IMR-90 (cell line): ENCODE measurements at regions not wholly inside any gene's neighbourhood (a gene's known extent, or its start where the extent isn't known, plus 50 kb on each side); places are given as distances from the start of the nearest gene placed in this dataset.

Source experiments
- ATAC-seq: fragments of 200-7000 bp; cut with Tn5 transposase; 2 replicates; pipeline ENCODE4 v1.9.1; 2020; ENCODE audit warnings: low read depth, mild to moderate bottlenecking, moderate library complexity
- BruUV-seq: library from RNA; stranded (reverse); fragments of 400-500 nt; replicated peaks from 2 replicates; lab custom pipeline; 2021; lab: Mats Ljungman, UMichigan
- CTCF ChIA-PET: fragments of 300-600 bp; formaldehyde crosslinking; extraction: SDS; loops from one replicate; lab custom pipeline; 2021; ENCODE audit warnings: antibody characterized with exemption; lab: Yijun Ruan, JAX
- POLR2A ChIA-PET: fragments of 300-600 bp; sonication (Branson Sonifier 250); formaldehyde crosslinking; loops from one replicate; lab custom pipeline; 2022; ENCODE audit warnings: antibody characterized with exemption; ENCODE audit not compliant: unreplicated experiment; lab: Charles Lee
- DNase-seq: peaks from one replicate; pipeline ENCODE4 v3.0.0; 2013
- H2AFZ ChIP-seq: replicated peaks from 2 replicates; pipeline ENCODE3; 2013; ENCODE audit warnings: low read length, mild to moderate bottlenecking; ENCODE audit not compliant: poor library complexity
- H2AK5ac ChIP-seq: 2 replicates; pipeline ENCODE4 v1.6.1; 2013; ENCODE audit warnings: low read depth, low read length, inconsistent platforms
- H2AK9ac ChIP-seq: replicated peaks from 2 replicates; pipeline ENCODE3; 2013; ENCODE audit warnings: mild to moderate bottlenecking, low read depth, low read length, moderate library complexity; ENCODE audit not compliant: poor library complexity
- H2BK120ac ChIP-seq: 2 replicates; pipeline ENCODE4 v1.6.1; 2013; ENCODE audit warnings: low read depth, low read length, inconsistent platforms
- H2BK15ac ChIP-seq: 3 replicates; pipeline ENCODE4 v1.6.1; 2013; ENCODE audit warnings: low read depth, low read length, inconsistent platforms
- H2BK20ac ChIP-seq: 2 replicates; pipeline ENCODE4 v1.6.1; 2013; ENCODE audit warnings: low read depth, mild to moderate bottlenecking, inconsistent platforms, low read length, moderate library complexity
- H2BK5ac ChIP-seq: 2 replicates; pipeline ENCODE4 v1.6.1; 2013; ENCODE audit warnings: mild to moderate bottlenecking, low read depth, low read length, inconsistent platforms; ENCODE audit not compliant: poor library complexity, severe bottlenecking
- H3K14ac ChIP-seq: replicated peaks from 2 replicates; pipeline ENCODE4 v1.6.1; 2013; ENCODE audit warnings: low read depth, low read length, inconsistent platforms
- H3K18ac ChIP-seq: 2 replicates; pipeline ENCODE4 v1.6.1; 2013; ENCODE audit warnings: low read depth, low read length, control low read depth
- H3K23ac ChIP-seq: 2 replicates; pipeline ENCODE4 v1.6.1; 2013; ENCODE audit warnings: low read depth, low read length, inconsistent platforms
- H3K27ac ChIP-seq: 2 replicates; pipeline ENCODE4 v1.5.1; 2013; ENCODE audit warnings: mild to moderate bottlenecking, control low read depth, low read length; ENCODE audit not compliant: insufficient read depth
- H3K27me3 ChIP-seq: 2 replicates; pipeline ENCODE4 v1.6.1; 2013; ENCODE audit warnings: low read length; ENCODE audit not compliant: control insufficient read depth, insufficient read depth
- H3K36me3 ChIP-seq: 2 replicates; pipeline ENCODE4 v1.6.1; 2013; ENCODE audit warnings: low read length, mixed read lengths; ENCODE audit not compliant: control insufficient read depth, insufficient read depth
- H3K4ac ChIP-seq: 2 replicates; pipeline ENCODE4 v1.6.1; 2013; ENCODE audit warnings: low read depth, low read length, inconsistent platforms
- H3K4me1 ChIP-seq: 2 replicates; pipeline ENCODE4 v1.6.1; 2013; ENCODE audit warnings: low read length, mixed read lengths; ENCODE audit not compliant: control insufficient read depth, insufficient read depth
- H3K4me2 ChIP-seq: 2 replicates; pipeline ENCODE4 v1.6.1; 2013; ENCODE audit warnings: low read depth, mild to moderate bottlenecking, control low read depth, low read length, moderate library complexity
- H3K4me3 ChIP-seq: 2 replicates; pipeline ENCODE4 v1.5.1; 2013; ENCODE audit warnings: low read depth, mild to moderate bottlenecking, control low read depth, low read length, moderate library complexity; ENCODE audit not compliant: insufficient read depth
- H3K56ac ChIP-seq: 2 replicates; pipeline ENCODE4 v1.6.1; 2013; ENCODE audit warnings: low read length, inconsistent platforms; ENCODE audit not compliant: insufficient read depth; ENCODE audit errors: extremely low read depth
- H3K79me1 ChIP-seq, 2 experiments: 2 replicates each; pipeline ENCODE4 v1.6.1; 2013; ENCODE audit warnings: low read length in 2 of 2, inconsistent platforms in 1 of 2, low read depth in 1 of 2
- H3K9ac ChIP-seq: 2 replicates; pipeline ENCODE4 v1.6.1; 2013; ENCODE audit warnings: low read depth, low read length, control low read depth
- H3K9me1 ChIP-seq: 2 replicates; pipeline ENCODE4 v1.6.1; 2013; ENCODE audit warnings: low read length, inconsistent platforms; ENCODE audit not compliant: insufficient read depth
- H3K9me3 ChIP-seq: 2 replicates; pipeline ENCODE4 v1.6.1; 2013; ENCODE audit warnings: low read length; ENCODE audit not compliant: control insufficient read depth, insufficient read depth
- H4K20me1 ChIP-seq: 2 replicates; pipeline ENCODE4 v1.6.1; 2013; ENCODE audit warnings: low read length, inconsistent platforms; ENCODE audit not compliant: insufficient read depth
- H4K5ac ChIP-seq: 2 replicates; pipeline ENCODE4 v1.6.1; 2013; ENCODE audit warnings: mild to moderate bottlenecking, low read depth, low read length, control low read depth
- H4K8ac ChIP-seq, 2 experiments: 2 replicates each; pipeline ENCODE4 v1.6.1; 2013; ENCODE audit warnings: low read depth in 2 of 2, low read length in 2 of 2, control low read depth in 1 of 2, inconsistent platforms in 1 of 2
- H4K91ac ChIP-seq: 2 replicates; pipeline ENCODE4 v1.6.1; 2013; ENCODE audit warnings: low read depth, low read length, inconsistent platforms; ENCODE audit not compliant: insufficient read depth
- RFX5 ChIP-seq: IDR thresholded peaks from 2 replicates; pipeline ENCODE4 v1.8.0; 2012; ENCODE audit warnings: low read depth, mild to moderate bottlenecking, low read length, moderate library complexity
- WGBS, 2 experiments: methylation state at CpG; one replicate each; pipeline versions ENCODE4 v1.1.5 to v1.1.7; 2013; ENCODE audit warnings: missing lambda C conversion rate in 2 of 2; ENCODE audit not compliant: insufficient read length in 1 of 2; ENCODE audit errors: extremely low coverage in 2 of 2; 5-methylcytosine and 5-hydroxymethylcytosine counted together
- dilution Hi-C: fragments of 300-500 bp; cut with HindIII; formaldehyde crosslinking; loops from one replicate; pipeline ENCODE4 v1.14.3; 2018; ENCODE audit warnings: low sequenced_read_pairs; ENCODE audit not compliant: unreplicated experiment
- in situ Hi-C: fragments of 300-500 bp; cut with MboI; formaldehyde crosslinking; loops from 3 replicates; pipeline ENCODE4 v1.14.3; 2019; ENCODE audit warnings: low sequenced_read_pairs, inconsistent platforms, mixed read lengths
- intact Hi-C: fragments of 100-400 bp; cut with micrococcal nuclease; formaldehyde crosslinking; loops from 2 replicates; pipeline ENCODE4 v1.10.0; 2022
- TF ChIP-seq, protein P1 (sequence below): conservative IDR thresholded peaks from 2 replicates; pipeline ENCODE4 v1.5.1; 2012; ENCODE audit warnings: mild to moderate bottlenecking, low read depth, low read length, improper control_type of control experiment

DNA sequence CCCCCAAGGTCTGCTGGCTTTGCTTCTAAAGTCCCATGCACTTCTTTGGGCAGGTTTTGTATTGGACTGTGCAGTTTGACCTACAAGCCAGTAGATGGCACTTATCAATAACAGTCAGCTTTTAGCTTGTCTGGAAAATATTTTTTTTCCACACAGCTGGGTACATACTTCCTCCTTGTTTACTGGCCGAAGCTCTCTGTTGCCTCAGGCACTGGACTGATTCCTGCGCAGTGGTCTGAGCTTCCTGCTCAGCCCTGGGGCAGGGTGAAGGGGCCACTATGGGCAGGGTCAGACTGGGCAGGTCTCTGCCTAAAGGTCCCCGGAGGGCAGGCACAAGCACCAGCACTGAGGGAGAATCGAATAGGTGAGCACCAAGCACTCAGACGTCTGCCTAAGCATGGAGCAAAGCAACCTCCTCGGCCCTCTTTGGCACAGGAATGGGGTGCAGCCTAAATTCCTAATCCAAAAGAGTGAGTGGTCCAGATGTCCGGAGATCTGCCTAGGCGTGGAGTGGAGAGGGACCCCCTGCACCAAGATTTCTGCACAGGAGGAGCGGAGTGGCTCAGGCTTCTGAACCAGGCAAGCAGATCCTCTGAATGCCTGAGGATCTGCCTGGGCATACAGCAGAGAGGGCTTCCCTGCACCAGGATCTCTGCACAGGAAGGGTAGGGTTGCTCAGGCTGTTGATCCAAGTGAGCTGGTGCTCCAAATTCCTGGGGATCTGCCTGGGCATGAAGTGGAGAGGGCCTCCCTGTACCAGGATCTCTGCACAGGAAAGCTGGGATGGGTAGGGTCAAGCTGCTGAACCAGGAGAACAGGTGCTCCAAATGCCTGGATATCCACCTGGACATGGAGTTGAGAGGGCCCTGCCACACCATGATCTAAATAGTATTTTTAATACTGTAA is 105.9 kb upstream of the C11orf58 start:
- DNase-seq: peak; percentile 21
- no peak overlapping the region for H3K9ac ChIP-seq
- ChIA-PET POLR2A (no interaction called here), CTCF (interaction anchor here (0.7 to 1.0 kb wide), 2 partner anchors 21 to 635 kb away, joined by 3 read pairs; no protein-coding TSS in a partner anchor)
- no peak overlapping the region for H4K91ac ChIP-seq
- no TSS peak for BruUV-seq
- no peak overlapping the region for H2AK5ac ChIP-seq
- H3K79me1 ChIP-seq: no peaks in the 10 kb centered on the region
- no peak overlapping the region for H2BK5ac ChIP-seq
- H3K56ac ChIP-seq: no peak overlapping the region
- no peaks in the 10 kb centered on the region for H3K9me1 ChIP-seq
- dilution Hi-C loops: no loop called here
- ATAC-seq: peak; percentile 71; the same call in 1 of the 2 replicates
- no peaks in the 10 kb centered on the region for H3K9me3 ChIP-seq
- H3K14ac ChIP-seq: no peak overlapping the region
- no peak overlapping the region for H3K23ac ChIP-seq
- no peaks in the 10 kb centered on the region for H4K20me1 ChIP-seq
- H2BK20ac ChIP-seq: no peak overlapping the region
- H3K27ac ChIP-seq: no peak overlapping the region
- H3K18ac ChIP-seq: no peak overlapping the region
- in situ Hi-C loops: no loop called here
- TF ChIP-seq RFX5: no peak
- TF ChIP-seq, protein P1, sequence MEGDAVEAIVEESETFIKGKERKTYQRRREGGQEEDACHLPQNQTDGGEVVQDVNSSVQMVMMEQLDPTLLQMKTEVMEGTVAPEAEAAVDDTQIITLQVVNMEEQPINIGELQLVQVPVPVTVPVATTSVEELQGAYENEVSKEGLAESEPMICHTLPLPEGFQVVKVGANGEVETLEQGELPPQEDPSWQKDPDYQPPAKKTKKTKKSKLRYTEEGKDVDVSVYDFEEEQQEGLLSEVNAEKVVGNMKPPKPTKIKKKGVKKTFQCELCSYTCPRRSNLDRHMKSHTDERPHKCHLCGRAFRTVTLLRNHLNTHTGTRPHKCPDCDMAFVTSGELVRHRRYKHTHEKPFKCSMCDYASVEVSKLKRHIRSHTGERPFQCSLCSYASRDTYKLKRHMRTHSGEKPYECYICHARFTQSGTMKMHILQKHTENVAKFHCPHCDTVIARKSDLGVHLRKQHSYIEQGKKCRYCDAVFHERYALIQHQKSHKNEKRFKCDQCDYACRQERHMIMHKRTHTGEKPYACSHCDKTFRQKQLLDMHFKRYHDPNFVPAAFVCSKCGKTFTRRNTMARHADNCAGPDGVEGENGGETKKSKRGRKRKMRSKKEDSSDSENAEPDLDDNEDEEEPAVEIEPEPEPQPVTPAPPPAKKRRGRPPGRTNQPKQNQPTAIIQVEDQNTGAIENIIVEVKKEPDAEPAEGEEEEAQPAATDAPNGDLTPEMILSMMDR: peak; percentile 40
- no peak overlapping the region for H3K4me3 ChIP-seq
- H3K4me2 ChIP-seq: no peak overlapping the region
- no peaks in the 10 kb centered on the region for H3K4me1 ChIP-seq
- H4K5ac ChIP-seq: no peak overlapping the region
- H3K4ac ChIP-seq: no peak overlapping the region
- H3K36me3 ChIP-seq: no peaks in the 10 kb centered on the region
- H4K8ac ChIP-seq: no peak overlapping the region
- H2BK15ac ChIP-seq: no peak overlapping the region
- 73% methylated on average over 7 of the region's 9 CpGs; no CpG with 5 or more reads in 1 of the 2 experiments for WGBS, 2 experiments
- H3K27me3 ChIP-seq: no peaks in the 10 kb centered on the region
- intact Hi-C loops: no loop called here
- no peak overlapping the region for H2AK9ac ChIP-seq
- no peak overlapping the region for H2BK120ac ChIP-seq
- H2AFZ ChIP-seq: peak overlapping the region; percentile 61
